H9 (cell line): ENCODE measurements at regions not wholly inside any gene's neighbourhood (a gene's known extent, or its start where the extent isn't known, plus 50 kb on each side); places are given as distances from the start of the nearest gene placed in this dataset.

Source experiments
- DNase-seq: peaks from one replicate; pipeline ENCODE4 v3.0.0-alpha.2; 2017
- H2AFZ ChIP-seq: one replicate; pipeline ENCODE4 v1.6.1; 2013; ENCODE audit warnings: mild to moderate bottlenecking, low read length, control low read depth, moderate library complexity
- H2AK5ac ChIP-seq: 2 replicates; pipeline ENCODE4 v1.6.1; 2013; ENCODE audit warnings: low read length, control low read depth, mixed read lengths; ENCODE audit not compliant: insufficient read length
- H2BK120ac ChIP-seq: one replicate; pipeline ENCODE4 v1.6.1; 2013; ENCODE audit warnings: low read depth, mild to moderate bottlenecking, low read length, control low read depth, inconsistent platforms; ENCODE audit not compliant: poor library complexity, severe bottlenecking
- H2BK12ac ChIP-seq: 2 replicates; pipeline ENCODE4 v1.6.1; 2013; ENCODE audit warnings: low read length, control low read depth, mixed read lengths, low read depth; ENCODE audit not compliant: insufficient read length
- H2BK15ac ChIP-seq: 2 replicates; pipeline ENCODE4 v1.6.1; 2013; ENCODE audit warnings: low read depth, low read length, control low read depth
- H2BK20ac ChIP-seq: one replicate; pipeline ENCODE4 v1.6.1; 2013; ENCODE audit warnings: low read depth, mild to moderate bottlenecking, low read length, control low read depth, inconsistent platforms; ENCODE audit not compliant: poor library complexity, severe bottlenecking
- H2BK5ac ChIP-seq: 2 replicates; pipeline ENCODE4 v1.6.1; 2013; ENCODE audit warnings: low read length, control low read depth, mixed read lengths; ENCODE audit not compliant: insufficient read length
- H3K14ac ChIP-seq: 2 replicates; pipeline ENCODE4 v1.6.1; 2013; ENCODE audit warnings: low read length, control low read depth; ENCODE audit not compliant: insufficient read depth
- H3K18ac ChIP-seq: 2 replicates; pipeline ENCODE4 v1.6.1; 2013; ENCODE audit warnings: low read depth, mild to moderate bottlenecking, mixed read lengths, low read length, control low read depth; ENCODE audit not compliant: insufficient read length
- H3K23ac ChIP-seq: 2 replicates; pipeline ENCODE4 v1.6.1; 2013; ENCODE audit warnings: low read length, control low read depth, mixed read lengths, low read depth; ENCODE audit not compliant: insufficient read length
- H3K23me2 ChIP-seq: 2 replicates; pipeline ENCODE4 v1.6.1; 2013; ENCODE audit warnings: low read depth, mild to moderate bottlenecking, mixed read lengths, low read length, control low read depth; ENCODE audit not compliant: insufficient read length, poor library complexity, severe bottlenecking
- H3K27ac ChIP-seq: 2 replicates; pipeline ENCODE4 v1.5.1; 2013; ENCODE audit warnings: low read length, control low read depth, mixed read lengths, low read depth; ENCODE audit not compliant: insufficient read length
- H3K27me3 ChIP-seq: 2 replicates; pipeline ENCODE4 v1.6.1; 2013; ENCODE audit warnings: low read length, control low read depth, inconsistent platforms; ENCODE audit not compliant: insufficient read depth
- H3K4ac ChIP-seq: 2 replicates; pipeline ENCODE4 v1.6.1; 2013; ENCODE audit warnings: low read depth, mild to moderate bottlenecking, control low read depth, inconsistent platforms, low read length, moderate library complexity
- H3K4me1 ChIP-seq: 2 replicates; pipeline ENCODE4 v1.6.1; 2013; ENCODE audit warnings: low read length, control low read depth, inconsistent platforms; ENCODE audit not compliant: insufficient read depth
- H3K4me2 ChIP-seq: 2 replicates; pipeline ENCODE4 v1.6.1; 2013; ENCODE audit warnings: low read length, control low read depth, mixed read lengths; ENCODE audit not compliant: insufficient read length, insufficient read depth
- H3K56ac ChIP-seq: 2 replicates; pipeline ENCODE4 v1.6.1; 2013; ENCODE audit warnings: low read depth, mild to moderate bottlenecking, mixed read lengths, low read length, control low read depth; ENCODE audit not compliant: insufficient read length
- H3K79me1 ChIP-seq: 2 replicates; pipeline ENCODE4 v1.6.1; 2013; ENCODE audit warnings: low read depth, mild to moderate bottlenecking, moderate library complexity, low read length, control low read depth, inconsistent platforms; ENCODE audit not compliant: insufficient read depth, poor library complexity, severe bottlenecking
- H3K79me2 ChIP-seq: 2 replicates; pipeline ENCODE4 v1.6.1; 2013; ENCODE audit warnings: low read length, control low read depth, inconsistent platforms; ENCODE audit not compliant: insufficient read depth
- H3K9ac ChIP-seq: 2 replicates; pipeline ENCODE4 v1.6.1; 2013; ENCODE audit warnings: low read length, control low read depth, mixed read lengths; ENCODE audit not compliant: insufficient read length; ENCODE audit errors: extremely low read depth
- H3K9me3 ChIP-seq: one replicate; pipeline ENCODE4 v1.6.1; 2013; ENCODE audit warnings: low read depth, low read length, inconsistent platforms; ENCODE audit not compliant: control insufficient read depth
- H3T11ph ChIP-seq: one replicate; pipeline ENCODE4 v1.6.1; 2013; ENCODE audit warnings: mild to moderate bottlenecking, low read length, control low read depth, inconsistent platforms
- H4K20me1 ChIP-seq: one replicate; pipeline ENCODE4 v1.6.1; 2013; ENCODE audit not compliant: control insufficient read depth, insufficient read length, insufficient read depth
- H4K5ac ChIP-seq: 2 replicates; pipeline ENCODE4 v1.6.1; 2013; ENCODE audit warnings: low read depth, mild to moderate bottlenecking, mixed read lengths, low read length, control low read depth; ENCODE audit not compliant: insufficient read length
- H4K8ac ChIP-seq: replicated peaks from 2 replicates; pipeline ENCODE4 v1.6.1; 2013; ENCODE audit warnings: low read length, control low read depth, mixed read lengths, low read depth; ENCODE audit not compliant: insufficient read length
- H4K91ac ChIP-seq: 2 replicates; pipeline ENCODE4 v1.6.1; 2013; ENCODE audit warnings: low read depth, mild to moderate bottlenecking, moderate library complexity, mixed read lengths, low read length, control low read depth; ENCODE audit not compliant: insufficient read length
- H3K27ac Mint-ChIP-seq, 3 experiments: 2 replicates in 2 of 3; 3 replicates in 1 of 3; pipeline ENCODE4 v1.8.0; 2020 to 2021; ENCODE audit warnings: mixed read lengths in 3 of 3, mild to moderate bottlenecking in 1 of 3, moderate library complexity in 1 of 3
- H3K27me3 Mint-ChIP-seq: 2 replicates; pipeline ENCODE4 v1.8.0; 2021; ENCODE audit warnings: low read depth, mild to moderate bottlenecking, moderate library complexity, mixed read lengths
- H3K36me3 Mint-ChIP-seq, 3 experiments: 2 replicates in 2 of 3; 3 replicates in 1 of 3; pipeline ENCODE4 v1.8.0; 2020 to 2021; ENCODE audit warnings: low read depth in 3 of 3, mixed read lengths in 3 of 3; ENCODE audit not compliant: insufficient read depth in 1 of 3
- H3K4me1 Mint-ChIP-seq, 2 experiments: 2 replicates each; pipeline ENCODE4 v1.8.0; 2020; ENCODE audit warnings: mixed read lengths in 2 of 2
- H3K4me3 Mint-ChIP-seq, 2 experiments: 2 replicates in 1 of 2; 3 replicates in 1 of 2; pipeline ENCODE4 v1.8.0; 2020 to 2021; ENCODE audit warnings: mild to moderate bottlenecking in 2 of 2, mixed read lengths in 2 of 2, moderate library complexity in 1 of 2
- H3K9me3 Mint-ChIP-seq, 2 experiments: 2 replicates in 1 of 2; 3 replicates in 1 of 2; pipeline ENCODE4 v1.8.0; 2020; ENCODE audit warnings: mild to moderate bottlenecking in 2 of 2, mixed read lengths in 2 of 2, moderate library complexity in 1 of 2
- CTCF ChIP-seq: fragments of 200-600 bp; sonication (generic); conservative IDR thresholded peaks from 3 replicates; pipeline ENCODE4 v1.8.0; 2021; ENCODE audit warnings: antibody characterized with exemption, mild to moderate bottlenecking
- WGBS: extraction: QIAGEN DNeasy Blood & Tissue Kit; methylation state at CpG from one replicate; pipeline ENCODE4 v1.1.7; 2013; ENCODE audit warnings: missing lambda C conversion rate, low lambda C conversion rate, mixed read lengths; ENCODE audit not compliant: insufficient read length; ENCODE audit errors: extremely low coverage; 5-methylcytosine and 5-hydroxymethylcytosine counted together

DNA sequence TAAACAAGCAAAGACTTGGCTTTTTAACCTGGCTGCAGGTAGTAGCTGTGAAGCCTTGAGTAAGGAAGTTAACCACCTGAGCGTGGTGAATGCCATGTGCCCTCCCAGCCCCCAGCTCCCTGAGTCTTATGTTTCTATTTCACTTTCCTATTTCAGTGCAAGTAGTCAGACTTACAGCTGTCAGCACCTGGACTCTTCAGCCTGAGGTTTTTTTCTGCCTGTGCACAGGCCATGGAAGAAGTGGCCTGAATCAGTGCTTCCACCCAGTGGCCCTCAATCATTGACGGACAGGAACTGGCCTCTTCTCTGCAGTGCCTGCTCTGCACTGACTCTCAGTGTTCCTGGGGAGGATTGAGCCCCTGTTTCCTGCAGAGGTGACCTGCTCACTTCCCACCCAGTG lies 796.4 kb downstream of the MED13L start:
- Histone ChIP-seq H3K4me2 (no peak overlapping the region), H3K9me3 (no peaks in the 10 kb centered on the region), H3K14ac (no peak overlapping the region), H3K27ac (no peak overlapping the region), H2AK5ac (no peak overlapping the region), H3K18ac (no peak overlapping the region), H3K27me3 (no peaks in the 10 kb centered on the region), H4K20me1 (no peaks in the 10 kb centered on the region), H4K5ac (no peak overlapping the region), H3K9ac (no peak overlapping the region), H2BK5ac (no peak overlapping the region), H3K56ac (no peak overlapping the region), H2BK120ac (no peak overlapping the region), H3K4ac (no peak overlapping the region), H3K23ac (no peak overlapping the region), H4K8ac (no peak overlapping the region), H4K91ac (no peak overlapping the region), H3K4me1 (no peaks in the 10 kb centered on the region), H3K23me2 (no peaks in the 10 kb centered on the region), H2BK20ac (no peak overlapping the region), H3K79me2 (no peaks in the 10 kb centered on the region), H3T11ph (no peak overlapping the region), H2BK12ac (no peak overlapping the region), H3K79me1 (no peaks in the 10 kb centered on the region), H2AFZ (no peak overlapping the region), H2BK15ac (no peak overlapping the region)
- H3K27ac Mint-ChIP-seq, result no peak overlapping the region
- peaks cover 0 to 5% (median 0%) of the 10 kb centered on the region in 3 experiments; a peak in 1 of 7 replicates for H3K36me3 Mint-ChIP-seq
- no peak for DNase-seq
- H3K27me3 Mint-ChIP-seq, result peaks cover under 1% of the 10 kb centered on the region; the same call in 1 of the 2 replicates
- no CpG with 5 or more reads among the region's 2 CpGs for WGBS
- peaks cover 6 to 8% of the 10 kb centered on the region in 2 experiments; a peak in 4 of 5 replicates for H3K9me3 Mint-ChIP-seq
- H3K4me3 Mint-ChIP-seq, result no peak overlapping the region
- H3K4me1 Mint-ChIP-seq, result peaks cover 0 to 3% of the 10 kb centered on the region in 2 experiments; a peak in 1 of 4 replicates
- no peak for TF ChIP-seq CTCF
